ENCODE measurements at regions not wholly inside any gene's neighbourhood (a gene's known extent, or its start where the extent isn't known, plus 50 kb on each side); places are given as distances from the start of the nearest gene placed in this dataset.

DNA sequence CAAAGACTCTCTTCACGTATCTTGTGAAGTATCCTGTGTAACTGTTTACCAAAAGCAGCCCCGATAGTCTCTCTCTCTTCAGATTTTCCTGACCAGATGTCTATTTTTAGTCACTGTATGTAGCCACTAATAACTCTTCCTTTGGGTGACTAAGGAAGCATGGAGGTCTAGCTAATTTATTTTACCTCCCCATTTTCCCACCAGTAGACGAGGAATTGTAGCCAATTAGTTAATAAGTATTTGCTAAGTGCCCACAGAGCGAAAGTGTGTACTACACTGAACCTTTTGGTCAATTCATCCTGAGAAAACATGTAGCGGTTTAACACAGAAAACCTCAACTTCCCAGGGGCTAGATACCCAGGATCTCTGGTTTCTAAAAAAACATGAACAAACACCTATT, 180.6 kb downstream of the TBX18 start:
- H3K36me3 Mint-ChIP-seq: no peaks in the 10 kb centered on the region
- H3K27ac Mint-ChIP-seq: no peak overlapping the region
- TF ChIP-seq, protein P1, sequence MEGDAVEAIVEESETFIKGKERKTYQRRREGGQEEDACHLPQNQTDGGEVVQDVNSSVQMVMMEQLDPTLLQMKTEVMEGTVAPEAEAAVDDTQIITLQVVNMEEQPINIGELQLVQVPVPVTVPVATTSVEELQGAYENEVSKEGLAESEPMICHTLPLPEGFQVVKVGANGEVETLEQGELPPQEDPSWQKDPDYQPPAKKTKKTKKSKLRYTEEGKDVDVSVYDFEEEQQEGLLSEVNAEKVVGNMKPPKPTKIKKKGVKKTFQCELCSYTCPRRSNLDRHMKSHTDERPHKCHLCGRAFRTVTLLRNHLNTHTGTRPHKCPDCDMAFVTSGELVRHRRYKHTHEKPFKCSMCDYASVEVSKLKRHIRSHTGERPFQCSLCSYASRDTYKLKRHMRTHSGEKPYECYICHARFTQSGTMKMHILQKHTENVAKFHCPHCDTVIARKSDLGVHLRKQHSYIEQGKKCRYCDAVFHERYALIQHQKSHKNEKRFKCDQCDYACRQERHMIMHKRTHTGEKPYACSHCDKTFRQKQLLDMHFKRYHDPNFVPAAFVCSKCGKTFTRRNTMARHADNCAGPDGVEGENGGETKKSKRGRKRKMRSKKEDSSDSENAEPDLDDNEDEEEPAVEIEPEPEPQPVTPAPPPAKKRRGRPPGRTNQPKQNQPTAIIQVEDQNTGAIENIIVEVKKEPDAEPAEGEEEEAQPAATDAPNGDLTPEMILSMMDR (conservative IDR thresholded peaks at IDR 0.05): no peak
- H3K27me3 Mint-ChIP-seq: no peaks in the 10 kb centered on the region
- no peaks in the 10 kb centered on the region for H3K4me1 Mint-ChIP-seq (ENCODE audit: unreplicated experiment)
- DNase-seq (ENCODE audit: extremely low spot score, unreplicated experiment): no peak
- no peaks in the 10 kb centered on the region for H3K9me3 Mint-ChIP-seq
- no peak overlapping the region for H3K4me3 Mint-ChIP-seq

DNA sequence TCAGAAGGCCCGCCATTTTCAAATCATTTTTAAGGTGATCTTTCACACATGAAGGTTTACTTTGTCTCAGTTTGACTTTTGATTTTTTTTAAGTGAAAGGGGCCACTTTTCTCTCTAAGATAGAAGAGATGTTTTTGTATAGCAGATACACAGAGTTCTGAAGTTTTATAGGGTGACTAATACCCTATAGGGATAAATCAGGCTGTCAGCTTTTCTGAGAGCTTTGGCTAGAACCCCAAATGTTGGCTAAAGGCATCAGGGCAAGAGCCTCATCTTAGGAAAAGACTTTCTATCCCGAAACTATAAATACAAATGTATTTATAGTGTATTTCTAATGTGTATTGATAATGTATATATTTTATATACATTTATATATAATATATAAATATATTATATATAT, 181.4 kb downstream of the TBX18 start:
- Mint-ChIP-seq H3K27me3 (no peaks in the 10 kb centered on the region), H3K27ac (no peak overlapping the region), H3K4me3 (no peak overlapping the region), H3K36me3 (no peaks in the 10 kb centered on the region), H3K4me1 (ENCODE audit: unreplicated experiment) (no peaks in the 10 kb centered on the region), H3K9me3 (no peaks in the 10 kb centered on the region)
- TF ChIP-seq, protein P1 (conservative IDR thresholded peaks at IDR 0.05): no peak
- no peak for DNase-seq (ENCODE audit: extremely low spot score, unreplicated experiment)

DNA sequence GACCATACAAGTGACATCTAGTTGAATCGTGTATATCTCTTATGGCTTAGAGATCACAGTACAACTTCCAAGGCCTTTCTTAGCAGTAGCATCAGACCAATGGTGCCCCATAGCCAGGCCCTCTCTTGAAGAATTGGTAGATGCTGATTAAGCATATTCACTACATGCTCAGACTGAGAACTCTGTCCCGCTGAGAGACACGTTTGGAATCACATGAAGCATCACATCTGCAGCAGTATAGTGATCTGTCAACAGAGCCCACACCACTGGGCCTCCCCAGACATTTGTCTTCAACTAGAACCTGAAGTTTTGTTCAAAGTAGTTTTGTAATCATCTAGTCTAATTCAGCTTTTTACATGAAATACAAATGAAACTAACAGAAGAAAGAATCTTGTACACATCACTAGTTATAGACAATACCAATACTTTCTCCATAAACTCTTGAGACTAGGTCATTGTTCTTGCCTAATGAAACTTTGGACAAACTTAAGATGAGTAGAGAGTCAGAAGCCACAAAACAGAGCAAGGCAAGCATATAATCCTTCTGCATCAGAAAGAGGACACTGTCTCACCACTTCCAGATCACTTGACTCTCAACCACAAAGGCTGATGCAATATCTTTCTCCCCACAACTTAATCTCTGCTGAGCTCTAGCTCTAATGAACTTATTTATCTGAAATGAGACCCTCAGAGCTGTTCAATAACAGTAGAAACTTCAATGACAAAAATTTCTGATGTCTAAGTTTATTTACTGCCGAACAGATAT, 182.7 kb downstream of the TBX18 start:
- DNase-seq (ENCODE audit: extremely low spot score, unreplicated experiment): no peak
- Mint-ChIP-seq H3K4me1 (ENCODE audit: unreplicated experiment) (no peaks in the 10 kb centered on the region), H3K36me3 (no peaks in the 10 kb centered on the region), H3K9me3 (no peaks in the 10 kb centered on the region), H3K27me3 (no peaks in the 10 kb centered on the region), H3K27ac (no peak overlapping the region), H3K4me3 (no peak overlapping the region)
- TF ChIP-seq, protein P1 (conservative IDR thresholded peaks at IDR 0.05): no peak

DNA sequence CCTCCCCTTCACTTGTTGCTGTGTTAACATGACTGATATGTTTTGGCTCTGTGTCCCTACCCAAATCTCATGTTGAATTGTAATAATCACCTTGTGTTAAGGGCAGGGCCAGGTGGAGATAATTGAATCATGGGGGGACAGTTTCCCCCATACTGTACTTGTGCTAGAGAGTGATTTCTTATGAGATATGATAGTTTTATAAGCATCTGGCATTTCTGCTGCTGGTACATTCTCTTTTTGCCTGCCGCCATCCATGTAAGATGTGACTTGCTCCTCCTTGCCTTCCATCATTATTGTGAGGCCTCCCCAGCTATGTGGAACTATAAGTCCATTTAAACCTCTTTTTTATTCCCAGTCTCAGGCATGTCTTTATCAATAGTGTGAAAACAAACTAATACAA, 185.0 kb downstream of the TBX18 start:
- Mint-ChIP-seq H3K4me3 (no peak overlapping the region), H3K9me3 (no peaks in the 10 kb centered on the region), H3K27me3 (no peaks in the 10 kb centered on the region), H3K27ac (no peak overlapping the region), H3K4me1 (ENCODE audit: unreplicated experiment) (no peaks in the 10 kb centered on the region), H3K36me3 (no peaks in the 10 kb centered on the region)
- no peak for DNase-seq (ENCODE audit: extremely low spot score, unreplicated experiment)
- TF ChIP-seq, protein P1 (conservative IDR thresholded peaks at IDR 0.05): no peak

DNA sequence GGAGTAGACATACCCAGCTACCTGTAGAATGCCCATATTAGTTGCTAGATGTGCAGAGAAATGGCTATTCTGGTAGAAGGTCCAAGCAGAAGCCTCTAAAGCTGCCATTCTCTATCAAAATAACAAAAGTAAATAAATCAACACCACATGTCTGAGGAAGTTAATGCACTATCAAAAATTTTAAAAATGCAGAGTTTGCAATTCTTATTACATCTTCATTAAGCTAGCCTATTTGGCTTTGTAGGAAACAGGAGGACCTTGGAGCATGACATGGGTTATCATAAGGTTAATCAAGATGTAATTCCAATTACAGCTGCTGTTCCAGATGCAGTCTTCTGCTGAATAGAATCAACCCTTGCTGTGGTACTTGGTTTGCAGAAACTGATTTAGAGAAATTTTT, 188.4 kb downstream of the TBX18 start:
- TF ChIP-seq, protein P1 (conservative IDR thresholded peaks at IDR 0.05): no peak
- no peak for DNase-seq (ENCODE audit: extremely low spot score, unreplicated experiment)
- Mint-ChIP-seq H3K4me3 (no peak overlapping the region), H3K9me3 (no peaks in the 10 kb centered on the region), H3K36me3 (no peaks in the 10 kb centered on the region), H3K27ac (no peak overlapping the region), H3K27me3 (no peaks in the 10 kb centered on the region), H3K4me1 (ENCODE audit: unreplicated experiment) (no peaks in the 10 kb centered on the region)

Measured in type B pancreatic cell (in vitro differentiated cells).